Inflammatory macrophage treated with lipopolysaccharide for 4 hours (primary cell): ENCODE measurements at regions not wholly inside any gene's neighbourhood (a gene's known extent, or its start where the extent isn't known, plus 50 kb on each side); places are given as distances from the start of the nearest gene placed in this dataset.

ENCODE experiments used
- DNase-seq: peaks from one replicate; pipeline ENCODE4 v3.0.0-alpha.2; 2020

- no peak for DNase-seq
These were observed 253.1 kb upstream of the MTPN start for GRCh38 chr7:136230210-136230609.

- no peak for DNase-seq
These were observed 252.6 kb upstream of the MTPN start for GRCh38 chr7:136229790-136230189.

GRCh38 chr7:136228171-136228570, 251.0 kb upstream of the MTPN start:
- no peak for DNase-seq

GRCh38 chr7:136214356-136214755, 237.2 kb upstream of the MTPN start:
- no peak for DNase-seq

- DNase-seq, result no peak
These were observed 235.9 kb upstream of the MTPN start for GRCh38 chr7:136213012-136213411.

DNA sequence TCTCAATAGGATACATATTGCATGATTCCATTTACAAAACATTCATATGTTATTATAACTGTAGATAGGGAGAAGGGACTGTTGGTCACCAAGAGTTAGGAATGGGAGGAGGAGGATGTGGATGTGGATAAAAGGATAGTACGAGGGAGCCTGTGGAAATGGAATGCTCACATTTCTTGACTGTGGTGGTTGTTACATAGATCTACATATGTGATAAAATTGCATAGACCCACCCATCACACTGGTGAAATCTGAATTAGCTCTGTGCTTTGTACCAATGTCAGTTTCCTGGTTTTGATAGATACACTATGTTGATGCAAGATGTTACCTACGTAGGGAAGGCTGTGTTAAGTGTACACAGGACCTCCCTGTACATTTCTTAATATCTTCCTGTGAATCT, 233.5 kb upstream of the MTPN start:
- no peak for DNase-seq

GRCh38 chr7:136210079-136210478, 232.9 kb upstream of the MTPN start:
- no peak for DNase-seq

DNA sequence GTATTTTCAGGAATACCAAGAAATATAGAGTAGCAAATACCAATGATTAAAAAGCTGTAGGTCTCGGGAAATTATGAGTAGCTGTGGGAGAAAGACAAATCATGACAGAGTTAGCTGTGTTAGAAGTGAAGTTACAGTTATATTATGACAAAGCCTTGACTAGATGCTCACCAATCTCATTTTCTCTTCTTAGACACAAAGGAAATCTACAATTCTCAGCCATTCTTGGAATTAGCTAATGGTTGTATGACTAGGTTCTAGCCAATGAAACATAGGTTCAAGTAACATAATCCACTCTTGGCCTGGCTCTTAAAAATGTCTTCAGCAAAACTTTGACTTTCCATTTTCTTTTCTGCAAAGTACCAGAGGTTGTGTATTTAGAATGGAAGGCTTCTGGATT, 228.8 kb upstream of the MTPN start:
- DNase-seq, result no peak

GRCh38 chr7:136198168-136198567, 221.0 kb upstream of the MTPN start:
- DNase-seq, result no peak

GRCh38 chr7:136194878-136195277, 217.7 kb upstream of the MTPN start:
- DNase-seq, result no peak

DNA sequence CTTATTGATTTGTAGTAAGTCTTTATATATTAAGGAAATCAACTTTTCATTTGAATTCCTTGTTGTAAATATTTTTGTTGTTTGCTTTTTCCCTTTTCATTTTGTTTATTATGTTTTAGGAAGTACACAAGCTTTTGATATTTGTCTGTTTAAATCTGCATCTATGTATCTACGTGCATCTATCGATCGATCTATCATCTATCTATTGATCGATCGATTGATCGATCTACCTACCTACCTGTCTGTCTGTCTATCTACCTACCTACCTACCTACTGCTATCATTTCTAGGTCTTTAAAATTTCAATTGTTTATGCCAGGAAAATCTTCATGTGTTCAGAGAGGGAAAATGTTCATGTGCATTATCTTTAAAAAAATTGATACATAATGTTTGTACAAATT, 216.8 kb upstream of the MTPN start:
- no peak for DNase-seq

DNA sequence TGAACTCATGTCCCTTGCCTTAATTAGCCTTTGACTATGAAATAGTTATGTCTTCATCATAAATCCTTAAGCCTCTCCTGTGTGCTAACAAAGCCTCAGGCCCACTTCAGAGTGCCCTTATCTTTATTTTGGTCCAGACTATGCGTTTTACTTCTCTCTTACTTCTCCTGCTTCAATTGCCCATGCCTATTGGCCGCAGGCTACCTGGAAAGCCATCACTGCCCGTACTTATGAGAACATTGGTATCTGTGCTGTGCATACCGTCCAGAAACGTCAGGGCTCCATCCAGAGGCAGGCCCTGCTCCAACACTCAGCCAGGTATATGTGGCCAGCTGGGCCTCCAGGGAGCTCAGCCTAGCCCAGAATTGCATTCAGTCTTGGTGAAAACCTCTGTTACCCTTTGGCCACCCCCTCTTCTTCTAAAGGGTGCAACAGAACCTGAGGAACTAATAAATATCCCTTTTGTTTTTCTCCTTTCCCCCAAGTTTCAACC, 212.4 kb upstream of the MTPN start:
- DNase-seq, result no peak

GRCh38 chr7:136186281-136186680, 209.1 kb upstream of the MTPN start:
- no peak for DNase-seq

GRCh38 chr7:136184719-136185118, 207.6 kb upstream of the MTPN start:
- no peak for DNase-seq

- no peak for DNase-seq
These were observed 206.8 kb upstream of the MTPN start for GRCh38 chr7:136183981-136184380.

DNA sequence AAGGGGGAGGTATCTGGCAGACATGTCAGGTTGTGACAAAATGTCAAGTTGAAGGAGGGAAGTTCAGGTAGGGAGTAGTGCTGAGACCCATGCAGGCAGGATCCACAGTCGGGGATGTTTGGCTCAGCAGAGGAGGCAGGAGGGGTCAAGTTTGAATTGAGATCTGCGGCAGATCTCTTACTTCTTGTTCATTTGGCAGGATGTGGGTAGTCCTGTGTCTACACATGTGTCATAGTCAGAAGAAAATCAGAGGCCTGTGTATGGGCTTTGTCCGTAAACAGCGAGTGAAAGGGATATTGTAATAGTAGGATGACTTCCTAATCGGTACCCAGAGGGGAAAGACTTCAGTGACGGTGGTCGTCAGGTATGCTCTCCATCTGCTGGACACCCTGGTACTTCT, 203.8 kb upstream of the MTPN start:
- no peak for DNase-seq

GRCh38 chr7:136179851-136180721, 202.9 kb upstream of the MTPN start:
- no peak for DNase-seq

GRCh38 chr7:136179154-136179553, 202.0 kb upstream of the MTPN start:
- no peak for DNase-seq

- DNase-seq, result no peak
These were observed 197.4 kb upstream of the MTPN start for GRCh38 chr7:136174477-136175125.

- no peak for DNase-seq
These were observed 196.7 kb upstream of the MTPN start for GRCh38 chr7:136173874-136174273.

GRCh38 chr7:136171233-136171632, 194.1 kb upstream of the MTPN start:
- no peak for DNase-seq

- DNase-seq, result no peak
These were observed 191.7 kb upstream of the MTPN start for GRCh38 chr7:136168821-136169220.

DNA sequence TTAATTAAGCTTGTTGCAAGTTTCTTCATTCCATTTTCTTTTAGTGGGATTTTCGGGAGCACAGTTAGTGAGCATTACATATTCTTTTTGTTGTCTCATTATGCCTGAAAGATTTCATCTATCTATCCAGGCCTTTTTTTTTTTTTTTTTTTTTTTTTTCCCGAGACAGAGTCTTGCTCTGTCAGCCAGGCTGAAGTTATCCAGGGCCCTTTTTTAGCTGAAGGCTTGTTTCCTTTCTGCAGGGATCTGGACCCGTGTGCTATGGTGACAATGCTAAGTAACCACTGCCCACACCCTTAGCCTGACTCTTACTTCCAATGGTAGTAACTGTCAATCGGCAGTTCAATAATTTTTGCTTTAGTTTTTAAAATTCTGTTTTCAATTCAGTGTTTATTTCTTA, 190.8 kb upstream of the MTPN start:
- DNase-seq, result no peak

GRCh38 chr7:136166521-136166920, 189.4 kb upstream of the MTPN start:
- no peak for DNase-seq
